ENCODE measurements at regions not wholly inside any gene's neighbourhood (a gene's known extent, or its start where the extent isn't known, plus 50 kb on each side); places are given as distances from the start of the nearest gene placed in this dataset.

DNA sequence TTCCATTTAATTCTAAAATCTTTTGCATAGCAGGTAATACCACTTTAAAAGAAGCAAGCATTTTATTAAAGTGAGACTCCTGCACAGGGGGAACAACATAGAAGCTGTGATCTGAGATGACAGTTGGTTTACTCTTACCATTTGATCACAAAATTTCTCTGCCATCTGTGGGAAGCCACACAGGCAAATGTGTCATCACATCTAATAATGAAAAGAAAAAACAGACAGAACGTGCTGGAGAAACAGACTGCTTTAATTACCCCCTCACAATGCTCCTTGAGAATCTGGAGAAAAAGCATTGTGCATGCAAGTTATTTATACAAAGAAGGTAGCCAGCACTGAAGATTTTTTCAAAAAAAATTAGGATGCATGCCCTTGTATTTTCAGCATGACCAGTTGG, 165.2 kb upstream of the PTER start:
- H3K4me3 ChIP-seq (ENCODE audit: low read depth, low read length): no peak overlapping the region
- TF ChIP-seq, protein P1, sequence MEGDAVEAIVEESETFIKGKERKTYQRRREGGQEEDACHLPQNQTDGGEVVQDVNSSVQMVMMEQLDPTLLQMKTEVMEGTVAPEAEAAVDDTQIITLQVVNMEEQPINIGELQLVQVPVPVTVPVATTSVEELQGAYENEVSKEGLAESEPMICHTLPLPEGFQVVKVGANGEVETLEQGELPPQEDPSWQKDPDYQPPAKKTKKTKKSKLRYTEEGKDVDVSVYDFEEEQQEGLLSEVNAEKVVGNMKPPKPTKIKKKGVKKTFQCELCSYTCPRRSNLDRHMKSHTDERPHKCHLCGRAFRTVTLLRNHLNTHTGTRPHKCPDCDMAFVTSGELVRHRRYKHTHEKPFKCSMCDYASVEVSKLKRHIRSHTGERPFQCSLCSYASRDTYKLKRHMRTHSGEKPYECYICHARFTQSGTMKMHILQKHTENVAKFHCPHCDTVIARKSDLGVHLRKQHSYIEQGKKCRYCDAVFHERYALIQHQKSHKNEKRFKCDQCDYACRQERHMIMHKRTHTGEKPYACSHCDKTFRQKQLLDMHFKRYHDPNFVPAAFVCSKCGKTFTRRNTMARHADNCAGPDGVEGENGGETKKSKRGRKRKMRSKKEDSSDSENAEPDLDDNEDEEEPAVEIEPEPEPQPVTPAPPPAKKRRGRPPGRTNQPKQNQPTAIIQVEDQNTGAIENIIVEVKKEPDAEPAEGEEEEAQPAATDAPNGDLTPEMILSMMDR (IDR thresholded peaks at IDR 0.05; ENCODE audit: low read depth, low read length): no peak

DNA sequence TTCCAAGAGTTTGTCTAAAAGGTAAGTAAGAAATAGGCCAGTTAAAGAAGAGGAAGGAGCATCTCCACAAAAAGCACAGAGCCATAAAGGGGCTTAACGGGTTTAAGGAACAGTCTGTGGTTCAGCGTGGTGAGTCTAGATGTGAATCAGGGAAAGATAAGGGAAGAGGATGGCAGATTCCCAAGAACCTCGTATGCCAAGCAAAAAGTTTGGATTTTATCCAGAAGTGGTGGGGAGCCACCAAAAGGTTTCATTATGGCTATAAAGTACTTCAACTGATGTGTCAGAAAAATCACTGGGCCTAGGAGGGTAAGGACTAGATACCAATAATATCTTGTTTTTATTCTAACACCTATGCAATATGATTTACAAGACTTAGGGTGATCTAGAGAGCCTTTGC, 161.9 kb upstream of the PTER start:
- TF ChIP-seq, protein P1 (IDR thresholded peaks at IDR 0.05; ENCODE audit: low read depth, low read length): no peak
- H3K4me3 ChIP-seq (ENCODE audit: low read depth, low read length): no peak overlapping the region
- no peak for DNase-seq
- no peaks in the 10 kb centered on the region for H3K27me3 ChIP-seq (ENCODE audit: insufficient read depth, low read depth, severe bottlenecking)
- no peak overlapping the region for H3K27ac ChIP-seq
- H3K36me3 ChIP-seq: no peaks in the 10 kb centered on the region
- no peaks in the 10 kb centered on the region for H3K9me3 ChIP-seq (ENCODE audit: severe bottlenecking)

More for the DNA sequence above, 165.2 kb upstream of the PTER start:
- H3K27ac ChIP-seq: no peak overlapping the region
- DNase-seq: no peak
- no peaks in the 10 kb centered on the region for H3K27me3 ChIP-seq (ENCODE audit: insufficient read depth, low read depth, severe bottlenecking)
- H3K9me3 ChIP-seq (ENCODE audit: severe bottlenecking): no peaks in the 10 kb centered on the region
- H3K36me3 ChIP-seq: no peaks in the 10 kb centered on the region

DNA sequence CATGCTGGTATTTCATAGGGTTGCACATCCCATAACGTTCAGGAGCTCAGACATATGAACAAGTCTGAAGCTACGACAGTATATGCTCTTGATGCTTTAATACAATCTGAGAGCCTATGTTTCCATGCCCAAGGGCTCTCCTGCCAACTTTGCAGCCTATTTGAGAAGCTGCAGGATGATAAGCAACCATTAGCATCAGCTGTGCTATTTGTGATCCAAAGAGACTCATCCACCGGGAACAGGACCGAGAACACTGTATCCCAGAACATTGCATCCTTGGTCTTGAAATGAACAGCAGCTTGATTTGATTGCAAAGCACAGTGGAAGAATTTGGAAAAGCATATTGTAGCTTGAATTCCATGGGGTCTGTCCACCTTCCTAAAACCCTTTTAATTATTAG, 156.2 kb upstream of the PTER start:
- DNase-seq: no peak
- Histone ChIP-seq H3K9me3 (ENCODE audit: severe bottlenecking) (no peaks in the 10 kb centered on the region), H3K27ac (no peak overlapping the region), H3K27me3 (ENCODE audit: insufficient read depth, low read depth, severe bottlenecking) (no peaks in the 10 kb centered on the region), H3K4me3 (ENCODE audit: low read depth, low read length) (no peak overlapping the region), H3K36me3 (no peaks in the 10 kb centered on the region)
- TF ChIP-seq, protein P1 (IDR thresholded peaks at IDR 0.05; ENCODE audit: low read depth, low read length): no peak

DNA sequence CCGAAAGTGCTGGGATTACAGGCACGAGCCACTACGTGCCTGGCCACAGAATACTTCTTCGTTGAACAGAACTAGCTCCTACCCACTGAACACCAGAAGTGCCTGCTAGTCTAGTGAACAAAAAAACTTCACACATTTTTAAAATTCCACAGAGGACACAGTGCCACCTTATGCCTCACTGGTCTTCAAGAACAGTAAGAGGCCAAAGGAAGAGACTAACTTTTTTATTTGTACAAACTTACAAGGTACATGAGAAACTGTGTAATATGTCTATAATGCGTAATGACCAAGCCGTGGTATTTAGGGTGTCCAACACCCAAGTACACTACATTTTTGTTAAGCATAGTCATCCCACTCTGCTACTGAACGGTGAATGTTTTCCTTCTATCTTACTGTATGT, 144.4 kb upstream of the PTER start:
- H3K27me3 ChIP-seq (ENCODE audit: insufficient read depth, low read depth, severe bottlenecking): no peaks in the 10 kb centered on the region
- H3K36me3 ChIP-seq: no peaks in the 10 kb centered on the region
- DNase-seq: no peak
- TF ChIP-seq, protein P1 (IDR thresholded peaks at IDR 0.05; ENCODE audit: low read depth, low read length): no peak
- no peak overlapping the region for H3K4me3 ChIP-seq (ENCODE audit: low read depth, low read length)
- no peak overlapping the region for H3K27ac ChIP-seq
- no peaks in the 10 kb centered on the region for H3K9me3 ChIP-seq (ENCODE audit: severe bottlenecking)

DNA sequence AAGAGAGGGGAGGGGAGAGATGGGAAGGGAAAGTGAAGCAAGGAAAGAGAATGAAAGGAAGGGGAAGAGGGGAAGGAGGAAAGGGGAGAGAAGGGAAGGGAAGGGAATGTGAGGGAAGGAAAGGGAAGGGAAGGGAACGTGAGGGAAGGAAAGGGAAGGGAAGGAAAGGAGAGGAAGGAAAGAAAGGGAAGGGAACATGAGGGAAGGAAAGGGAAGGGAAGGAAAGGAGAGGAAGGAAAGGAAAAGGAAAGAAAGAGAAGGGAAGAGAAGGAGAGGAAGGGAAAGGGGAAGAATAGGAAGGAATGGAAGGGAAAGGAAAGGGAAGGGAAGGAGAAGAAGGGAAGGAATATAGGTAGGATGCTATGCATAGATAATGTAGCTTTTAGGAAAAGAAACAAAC, 139.7 kb upstream of the PTER start:
- no peaks in the 10 kb centered on the region for H3K27me3 ChIP-seq (ENCODE audit: insufficient read depth, low read depth, severe bottlenecking)
- no peak overlapping the region for H3K27ac ChIP-seq
- no peaks in the 10 kb centered on the region for H3K9me3 ChIP-seq (ENCODE audit: severe bottlenecking)
- TF ChIP-seq, protein P1 (IDR thresholded peaks at IDR 0.05; ENCODE audit: low read depth, low read length): no peak
- no peak overlapping the region for H3K4me3 ChIP-seq (ENCODE audit: low read depth, low read length)
- no peaks in the 10 kb centered on the region for H3K36me3 ChIP-seq
- no peak for DNase-seq

DNA sequence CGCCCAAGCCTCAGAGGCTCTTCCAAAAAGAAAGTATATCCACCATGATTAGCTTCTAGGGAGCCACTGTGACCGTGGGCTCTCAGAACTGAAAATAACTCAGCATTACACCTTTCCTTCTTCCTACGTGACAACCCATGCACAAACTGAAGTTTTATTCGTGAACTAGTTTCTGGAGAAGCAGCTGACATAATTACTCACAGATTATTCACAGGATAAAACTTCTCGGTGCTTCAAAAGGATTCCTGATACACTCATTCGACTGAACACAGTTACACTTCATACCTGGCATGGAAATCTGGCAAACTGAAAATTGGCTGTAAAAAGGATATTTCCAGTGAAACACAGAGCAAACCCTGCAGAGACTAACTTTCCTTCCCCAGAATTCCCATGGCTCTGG, 139.2 kb upstream of the PTER start:
- Histone ChIP-seq H3K4me3 (ENCODE audit: low read depth, low read length) (no peak overlapping the region), H3K27me3 (ENCODE audit: insufficient read depth, low read depth, severe bottlenecking) (no peaks in the 10 kb centered on the region), H3K36me3 (no peaks in the 10 kb centered on the region), H3K9me3 (ENCODE audit: severe bottlenecking) (no peaks in the 10 kb centered on the region), H3K27ac (no peak overlapping the region)
- TF ChIP-seq, protein P1 (IDR thresholded peaks at IDR 0.05; ENCODE audit: low read depth, low read length): no peak
- DNase-seq: no peak
